Esophagus muscularis mucosa (tissue), 4 donors: ENCODE measurements at regions not wholly inside any gene's neighbourhood (a gene's known extent, or its start where the extent isn't known, plus 50 kb on each side); places are given as distances from the start of the nearest gene placed in this dataset.
"Not testable (repeated sequence)": the region's sequence is repeated elsewhere in the genome, so short reads cannot be mapped to it uniquely, and the experiment has no call there.

Source experiments
- CTCF ChIP-seq, 3 experiments: fragments of 200-600 bp in 2 of 3; fragments of 450-650 bp in 1 of 3; sonication (generic) in 2 of 3; IDR thresholded peaks; one replicate each; pipeline ENCODE4 v1.5.1; 2017 to 2019; ENCODE audit warnings: antibody characterized with exemption in 3 of 3, mild to moderate bottlenecking in 2 of 3, moderate library complexity in 1 of 3
- EP300 ChIP-seq: sonication (generic); formaldehyde crosslinking; IDR thresholded peaks from one replicate; pipeline ENCODE4 v1.6.1; 2017; ENCODE audit warnings: antibody characterized with exemption
- POLR2A ChIP-seq: fragments of 450-650 bp; IDR thresholded peaks from one replicate; pipeline ENCODE4 v1.6.1; 2017; ENCODE audit warnings: antibody characterized with exemption, moderate library complexity, mild to moderate bottlenecking, low read depth

GRCh38 chr7:55313671-55314070 lies 51.5 kb upstream of the LANCL2 start:
- TF ChIP-seq CTCF (IDR thresholded peaks at IDR 0.05); POLR2A; EP300: not testable (repeated sequence)
